Keratinocyte (primary cell): ENCODE measurements at regions not wholly inside any gene's neighbourhood (a gene's known extent, or its start where the extent isn't known, plus 50 kb on each side); places are given as distances from the start of the nearest gene placed in this dataset.

Experiments
- EZH2 ChIP-seq: IDR thresholded peaks from one replicate; pipeline ENCODE4 v1.6.1; 2012; ENCODE audit warnings: inconsistent platforms, mild to moderate bottlenecking, low read length, moderate library complexity
- TF ChIP-seq, protein P1 (sequence below), 3 experiments: IDR thresholded peaks in 1 of 3; conservative IDR thresholded peaks in 1 of 3; optimal IDR thresholded peaks in 1 of 3; 2 replicates in 2 of 3; 3 replicates in 1 of 3; pipeline versions ENCODE3 to v1.5.1; 2011; ENCODE audit warnings: low read length in 3 of 3, mild to moderate bottlenecking in 3 of 3, moderate library complexity in 2 of 3, control low read depth in 1 of 3, inconsistent platforms in 1 of 3; ENCODE audit not compliant: insufficient read depth in 2 of 3; ENCODE audit errors: extremely low read depth in 1 of 3

DNA sequence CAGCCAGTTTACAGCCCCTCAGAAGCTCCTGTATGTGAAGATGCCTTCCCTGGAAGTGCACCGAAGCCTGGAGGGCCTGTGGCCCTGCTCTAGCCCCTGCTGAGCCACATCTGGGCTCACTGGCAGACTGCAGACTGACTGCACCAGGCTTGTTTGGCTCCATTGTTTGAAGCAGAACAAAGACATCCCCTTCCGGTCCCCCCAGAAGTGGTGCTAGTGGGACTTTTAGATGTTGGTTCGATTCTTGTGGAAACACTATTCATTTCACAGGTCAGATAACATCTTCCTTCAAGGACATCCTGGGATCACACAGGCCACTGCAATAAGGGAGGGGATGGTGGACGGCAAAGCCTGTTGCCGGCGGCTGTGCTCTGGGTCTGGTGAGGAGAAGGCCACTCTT is 57.8 kb upstream of the CBLN2 start:
- TF ChIP-seq, protein P1, sequence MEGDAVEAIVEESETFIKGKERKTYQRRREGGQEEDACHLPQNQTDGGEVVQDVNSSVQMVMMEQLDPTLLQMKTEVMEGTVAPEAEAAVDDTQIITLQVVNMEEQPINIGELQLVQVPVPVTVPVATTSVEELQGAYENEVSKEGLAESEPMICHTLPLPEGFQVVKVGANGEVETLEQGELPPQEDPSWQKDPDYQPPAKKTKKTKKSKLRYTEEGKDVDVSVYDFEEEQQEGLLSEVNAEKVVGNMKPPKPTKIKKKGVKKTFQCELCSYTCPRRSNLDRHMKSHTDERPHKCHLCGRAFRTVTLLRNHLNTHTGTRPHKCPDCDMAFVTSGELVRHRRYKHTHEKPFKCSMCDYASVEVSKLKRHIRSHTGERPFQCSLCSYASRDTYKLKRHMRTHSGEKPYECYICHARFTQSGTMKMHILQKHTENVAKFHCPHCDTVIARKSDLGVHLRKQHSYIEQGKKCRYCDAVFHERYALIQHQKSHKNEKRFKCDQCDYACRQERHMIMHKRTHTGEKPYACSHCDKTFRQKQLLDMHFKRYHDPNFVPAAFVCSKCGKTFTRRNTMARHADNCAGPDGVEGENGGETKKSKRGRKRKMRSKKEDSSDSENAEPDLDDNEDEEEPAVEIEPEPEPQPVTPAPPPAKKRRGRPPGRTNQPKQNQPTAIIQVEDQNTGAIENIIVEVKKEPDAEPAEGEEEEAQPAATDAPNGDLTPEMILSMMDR (optimal IDR thresholded peaks at IDR 0.05 in 1 of 3, IDR thresholded peaks at IDR 0.05 in 1 of 3, conservative IDR thresholded peaks at IDR 0.05 in 1 of 3; ENCODE audit: extremely low read depth in 1 of 3, insufficient read depth in 2 of 3, low read length in 3 of 3) = no peak
- no peak for TF ChIP-seq EZH2
